HS-5 (cell line): ENCODE measurements at regions not wholly inside any gene's neighbourhood (a gene's known extent, or its start where the extent isn't known, plus 50 kb on each side); places are given as distances from the start of the nearest gene placed in this dataset.
"Not testable (repeated sequence)": the region's sequence is repeated elsewhere in the genome, so short reads cannot be mapped to it uniquely, and the experiment has no call there.

Source experiments
- DNase-seq: peaks from one replicate; pipeline ENCODE4 v3.0.0-alpha.2; 2012; ENCODE audit warnings: low read depth

DNA sequence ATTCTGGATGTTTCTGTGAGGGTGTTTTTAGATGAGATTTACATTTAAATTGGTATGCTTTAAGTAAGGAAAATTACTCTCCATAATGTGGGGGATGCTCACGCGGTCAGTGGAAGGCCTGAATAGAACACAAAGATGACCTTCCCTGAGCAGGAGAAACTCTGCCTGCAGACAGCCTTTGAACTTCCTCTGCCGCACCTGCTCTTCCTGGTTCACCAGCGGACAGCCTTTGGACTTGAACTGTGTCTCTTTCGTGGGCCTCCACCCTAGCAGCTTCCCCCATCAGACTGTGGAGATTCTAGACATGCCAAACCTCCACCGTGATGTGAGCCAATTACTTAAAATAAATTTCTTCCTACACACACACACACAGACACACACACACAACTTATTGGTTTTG lies 210.7 kb downstream of the EFCAB11 start:
- no peak for DNase-seq

GRCh38 chr14:89740241-89740640 lies 214.3 kb downstream of the EFCAB11 start:
- DNase-seq = no peak

DNA sequence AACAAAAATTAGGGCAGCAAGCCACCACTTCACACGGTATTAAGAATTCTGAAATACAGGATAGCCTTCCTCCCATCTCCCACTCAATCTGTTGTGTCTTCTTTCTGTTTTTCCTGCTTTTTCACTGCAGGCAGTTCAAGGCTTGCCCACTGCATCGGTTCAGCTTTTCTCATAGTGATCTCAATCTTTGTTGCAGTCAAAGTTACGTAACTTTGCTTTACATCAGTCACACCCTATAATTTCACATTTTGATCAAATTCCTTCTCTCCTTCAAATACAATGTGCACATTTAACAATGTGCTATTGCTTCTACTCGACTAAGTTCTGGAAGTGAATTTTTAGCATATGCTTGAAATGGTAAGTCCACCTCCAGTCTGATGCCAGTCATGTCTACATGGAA lies 217.6 kb downstream of the EFCAB11 start:
- DNase-seq = no peak

GRCh38 chr14:89731396-89731933 lies 223.1 kb downstream of the EFCAB11 start:
- no peak for DNase-seq

DNA sequence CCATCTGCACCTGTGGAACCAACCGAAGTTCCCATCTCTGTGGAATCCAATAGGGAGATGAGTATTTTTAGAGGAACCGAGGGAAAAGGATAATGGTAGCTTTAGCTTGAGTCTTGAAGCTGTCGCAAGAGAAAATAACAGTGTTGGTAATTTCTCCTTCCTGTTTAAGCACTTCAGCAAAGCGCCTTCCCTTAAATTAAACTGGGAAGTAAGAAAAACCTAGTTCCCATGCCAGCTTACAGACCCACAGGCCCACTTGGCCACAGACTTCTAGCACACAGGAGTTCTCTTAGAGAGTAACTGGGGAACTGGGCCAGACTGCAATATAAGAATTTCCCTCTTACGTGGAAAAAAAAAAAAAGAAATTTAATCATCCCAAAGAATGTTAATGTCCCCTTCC lies 223.8 kb downstream of the EFCAB11 start:
- DNase-seq = no peak

- no peak for DNase-seq
Measured at GRCh38 chr14:89728964-89729363, 225.6 kb downstream of the EFCAB11 start.

- DNase-seq = not testable (repeated sequence)
Measured at GRCh38 chr14:89726226-89726625, 228.3 kb downstream of the EFCAB11 start.

DNA sequence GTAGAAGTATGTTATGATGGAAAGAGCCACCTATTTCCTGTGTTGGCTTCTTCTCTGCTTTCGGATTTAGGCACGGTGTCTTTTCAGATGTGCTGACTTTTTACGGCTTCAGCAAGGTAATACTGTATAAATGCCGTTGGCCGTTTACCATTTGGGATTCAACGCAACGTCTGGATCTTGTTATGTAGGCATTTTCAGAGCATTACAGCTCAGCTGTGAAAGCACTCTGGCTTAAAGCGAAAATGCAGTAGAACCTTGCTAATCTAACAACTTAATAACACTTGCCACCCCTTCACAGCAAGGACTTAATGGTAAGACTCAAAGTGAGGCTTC lies 229.9 kb downstream of the EFCAB11 start:
- no peak for DNase-seq

DNA sequence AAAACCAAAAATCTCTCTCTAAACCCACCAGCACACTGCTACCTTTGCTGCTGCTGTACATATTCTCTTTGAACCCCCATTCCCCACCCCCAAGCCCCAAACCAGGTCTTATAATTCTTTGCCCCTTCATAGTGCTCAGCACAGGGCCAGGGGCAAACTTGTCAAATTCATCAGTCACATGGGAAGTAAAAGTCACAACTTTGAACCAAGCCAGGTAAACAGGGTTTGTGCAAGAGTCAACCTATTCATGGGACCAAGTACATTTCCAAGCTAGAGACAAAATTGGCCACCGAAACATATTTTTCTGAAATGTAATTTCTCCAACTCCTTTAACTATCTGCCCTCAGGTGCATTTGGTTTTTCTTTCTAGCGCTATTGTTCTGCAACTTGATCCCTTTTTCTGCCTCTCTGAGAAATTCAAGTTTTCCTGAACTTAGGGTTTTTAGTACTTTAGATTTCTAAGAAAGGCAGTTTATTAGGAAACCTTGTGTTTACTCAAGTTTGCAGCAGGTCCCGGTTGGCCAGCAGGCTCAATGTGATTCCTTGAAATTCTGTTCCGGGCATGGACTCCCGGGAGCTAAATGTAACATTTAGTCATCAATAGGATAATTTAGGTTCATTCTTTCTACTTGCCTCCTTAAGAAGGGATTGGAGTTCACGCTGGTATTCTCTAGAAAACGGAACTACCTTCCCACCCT lies 230.5 kb downstream of the EFCAB11 start:
- DNase-seq = no peak

DNA sequence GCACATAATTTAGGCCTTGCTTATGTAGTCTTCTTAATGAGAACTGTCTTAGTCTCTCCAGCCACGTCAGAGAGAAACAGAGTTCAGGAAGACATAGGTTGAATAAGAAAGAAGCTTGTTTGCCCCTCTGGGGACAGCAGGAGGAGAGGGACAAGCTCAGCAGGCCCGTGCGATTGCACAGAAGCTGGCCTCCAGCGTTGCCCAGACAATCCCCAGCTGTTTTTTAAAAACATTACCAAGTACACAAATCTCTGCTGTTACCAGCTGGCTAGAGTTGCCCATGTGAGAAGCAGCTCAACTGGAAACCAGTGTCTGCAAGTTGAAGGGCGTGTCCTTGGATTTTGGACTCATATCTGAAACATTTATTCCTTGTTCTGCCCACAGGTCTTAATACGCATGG lies 232.6 kb downstream of the EFCAB11 start:
- no peak for DNase-seq

DNA sequence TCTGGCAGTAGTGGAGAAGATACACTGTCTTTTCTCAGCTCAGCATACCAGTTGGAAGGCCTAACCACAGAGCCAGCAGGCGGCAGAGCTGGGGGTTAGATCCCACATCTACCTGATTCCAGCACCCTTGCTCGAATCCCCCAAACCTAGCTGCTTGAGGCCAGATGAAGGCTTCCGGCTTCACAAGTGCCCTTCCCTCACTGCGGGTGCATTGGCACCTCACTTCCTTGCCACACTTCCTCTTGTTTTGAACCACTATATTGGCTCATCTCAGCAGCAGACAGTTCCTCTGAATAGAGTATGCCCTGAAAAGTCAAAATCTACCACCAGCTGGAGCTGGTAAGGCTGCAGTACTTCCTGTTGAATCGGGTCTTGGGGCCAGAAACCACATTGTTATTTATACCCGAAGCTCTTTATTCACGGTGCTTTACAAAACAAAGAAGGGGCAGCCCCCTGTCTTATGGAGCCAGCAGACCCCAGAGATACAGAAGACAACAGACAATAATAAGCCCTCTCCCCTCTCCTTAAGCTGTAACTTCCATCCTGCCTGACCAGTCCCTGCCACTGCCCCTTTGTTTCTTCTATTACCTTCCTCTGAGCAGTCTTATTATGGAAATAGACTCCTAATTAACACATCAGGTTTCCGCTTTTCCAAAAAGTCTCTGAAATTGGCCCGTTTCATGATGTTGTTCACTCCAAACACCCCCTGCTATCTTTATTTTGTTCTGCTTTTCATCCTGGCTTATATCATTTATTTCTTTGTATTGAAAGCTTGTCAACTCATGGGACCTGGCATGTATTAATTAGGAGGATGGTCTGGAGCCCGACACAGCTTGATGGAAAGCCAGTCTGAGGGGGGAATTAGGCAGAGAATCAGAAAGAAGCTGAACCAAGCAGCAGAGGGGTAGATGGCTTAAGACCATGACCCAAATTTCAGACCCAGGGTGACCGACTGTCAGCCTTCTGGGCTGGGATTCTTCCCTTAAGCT lies 233.5 kb downstream of the EFCAB11 start:
- DNase-seq = no peak

DNA sequence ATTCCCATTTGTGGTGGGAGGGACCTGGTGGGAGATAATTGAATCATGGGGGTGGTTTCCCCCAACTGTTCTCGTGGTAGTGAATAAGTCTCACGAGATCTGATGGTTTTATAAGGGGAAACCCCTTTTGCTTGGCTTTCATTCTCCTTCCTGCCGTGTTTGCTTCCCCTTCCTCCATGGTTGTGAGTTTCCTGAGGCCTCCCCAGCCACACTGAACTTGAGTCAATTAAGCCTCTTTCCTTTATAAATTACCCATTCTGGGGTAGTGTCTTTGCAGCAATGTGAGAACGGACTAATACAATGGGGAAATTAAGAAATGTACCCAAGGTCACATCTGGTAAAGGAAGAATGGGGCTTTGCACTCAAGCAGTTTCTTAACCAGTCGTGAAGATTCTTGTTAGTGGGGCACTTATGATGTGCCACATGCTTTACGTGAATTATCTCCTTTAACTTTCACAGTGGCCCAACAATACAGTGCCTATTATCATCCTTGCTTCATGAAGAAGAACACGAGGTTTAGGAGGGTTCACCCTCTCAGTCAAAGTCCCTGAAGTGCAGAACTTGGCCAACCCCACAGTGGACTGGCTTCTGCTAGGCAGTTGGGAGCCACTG lies 234.3 kb downstream of the EFCAB11 start:
- no peak for DNase-seq

- DNase-seq = no peak
Measured at GRCh38 chr14:89719366-89720075, 235.0 kb downstream of the EFCAB11 start.

- DNase-seq = no peak
Measured at GRCh38 chr14:89708982-89709625, 245.4 kb downstream of the EFCAB11 start.

- no peak for DNase-seq
Measured at GRCh38 chr14:89707086-89707485, 247.4 kb downstream of the EFCAB11 start.

DNA sequence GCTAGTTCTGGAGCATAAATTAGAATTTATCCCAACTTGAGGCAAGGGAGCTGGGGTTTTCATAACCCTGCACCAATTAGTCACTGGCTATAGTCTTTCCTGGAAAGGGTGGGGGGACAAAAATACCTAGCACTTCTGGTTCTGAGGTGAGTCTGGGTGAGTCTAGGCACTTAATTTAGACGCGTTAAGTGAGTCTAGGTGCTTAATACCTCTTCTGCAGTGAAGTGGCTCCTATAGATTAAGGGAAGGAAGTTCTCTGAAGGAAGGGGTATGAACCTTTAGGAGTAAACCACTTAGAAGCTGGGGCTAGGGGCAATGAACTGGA lies 251.7 kb downstream of the EFCAB11 start:
- DNase-seq = no peak

GRCh38 chr14:89702073-89702875 lies 252.3 kb downstream of the EFCAB11 start:
- peak; percentile 47 for DNase-seq

- peak; percentile 2 for DNase-seq
Measured at GRCh38 chr14:89701211-89702043, 253.1 kb downstream of the EFCAB11 start.

- DNase-seq = no peak
Measured at GRCh38 chr14:89700801-89701200, 253.7 kb downstream of the EFCAB11 start.

DNA sequence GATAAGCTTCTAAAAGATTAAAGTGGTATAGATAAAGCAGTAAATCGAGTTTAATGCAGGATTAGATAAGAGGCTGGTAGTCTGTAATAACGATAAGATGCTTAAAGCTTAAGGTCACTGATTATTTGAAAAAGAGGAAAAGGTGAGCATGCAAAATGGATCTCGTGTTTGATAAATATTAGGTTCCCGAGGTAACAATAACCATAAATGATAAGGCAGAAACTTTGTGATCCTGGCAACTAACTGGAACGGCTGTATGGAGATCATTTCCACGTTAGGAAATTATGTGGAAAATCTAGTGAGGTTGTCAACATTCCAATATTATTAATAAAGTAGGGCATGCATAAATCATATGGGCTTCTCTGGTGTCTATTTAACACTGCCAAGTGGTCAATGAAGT lies 255.5 kb downstream of the EFCAB11 start:
- no peak for DNase-seq
